ENCODE measurements at regions not wholly inside any gene's neighbourhood (a gene's known extent, or its start where the extent isn't known, plus 50 kb on each side); places are given as distances from the start of the nearest gene placed in this dataset.

GRCh38 chr5:138635708-138636107 is 60.5 kb upstream of the HSPA9 start:
- TF ChIP-seq CTCF (IDR thresholded peaks at IDR 0.05 in 2 of 3, conservative IDR thresholded peaks at IDR 0.05 in 1 of 3; ENCODE audit: control insufficient read depth in 2 of 3, extremely low read depth in 1 of 3, insufficient read depth in 1 of 3, low read depth in 3 of 3, low read length in 3 of 3), result no peak
- TF ChIP-seq, protein P1, sequence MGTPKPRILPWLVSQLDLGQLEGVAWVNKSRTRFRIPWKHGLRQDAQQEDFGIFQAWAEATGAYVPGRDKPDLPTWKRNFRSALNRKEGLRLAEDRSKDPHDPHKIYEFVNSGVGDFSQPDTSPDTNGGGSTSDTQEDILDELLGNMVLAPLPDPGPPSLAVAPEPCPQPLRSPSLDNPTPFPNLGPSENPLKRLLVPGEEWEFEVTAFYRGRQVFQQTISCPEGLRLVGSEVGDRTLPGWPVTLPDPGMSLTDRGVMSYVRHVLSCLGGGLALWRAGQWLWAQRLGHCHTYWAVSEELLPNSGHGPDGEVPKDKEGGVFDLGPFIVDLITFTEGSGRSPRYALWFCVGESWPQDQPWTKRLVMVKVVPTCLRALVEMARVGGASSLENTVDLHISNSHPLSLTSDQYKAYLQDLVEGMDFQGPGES (IDR thresholded peaks at IDR 0.05), result no peak
- TF ChIP-seq MYC (IDR thresholded peaks at IDR 0.05; ENCODE audit: insufficient read depth, insufficient read length, insufficient replicate concordance, low read length, severe bottlenecking), result no peak
- TF ChIP-seq POLR2AphosphoS5 (IDR thresholded peaks at IDR 0.05; ENCODE audit: low read length), result no peak
- no peak for TF ChIP-seq ETV6 (conservative IDR thresholded peaks at IDR 0.05 in 1 of 2, IDR thresholded peaks at IDR 0.05 in 1 of 2; ENCODE audit: borderline replicate concordance in 1 of 2, low read depth in 1 of 2)
- no peak for TF ChIP-seq EGR1 (IDR thresholded peaks at IDR 0.05; ENCODE audit: borderline replicate concordance in 1 of 2, low read depth in 2 of 2, low read length in 2 of 2)
- TF ChIP-seq, protein P2, sequence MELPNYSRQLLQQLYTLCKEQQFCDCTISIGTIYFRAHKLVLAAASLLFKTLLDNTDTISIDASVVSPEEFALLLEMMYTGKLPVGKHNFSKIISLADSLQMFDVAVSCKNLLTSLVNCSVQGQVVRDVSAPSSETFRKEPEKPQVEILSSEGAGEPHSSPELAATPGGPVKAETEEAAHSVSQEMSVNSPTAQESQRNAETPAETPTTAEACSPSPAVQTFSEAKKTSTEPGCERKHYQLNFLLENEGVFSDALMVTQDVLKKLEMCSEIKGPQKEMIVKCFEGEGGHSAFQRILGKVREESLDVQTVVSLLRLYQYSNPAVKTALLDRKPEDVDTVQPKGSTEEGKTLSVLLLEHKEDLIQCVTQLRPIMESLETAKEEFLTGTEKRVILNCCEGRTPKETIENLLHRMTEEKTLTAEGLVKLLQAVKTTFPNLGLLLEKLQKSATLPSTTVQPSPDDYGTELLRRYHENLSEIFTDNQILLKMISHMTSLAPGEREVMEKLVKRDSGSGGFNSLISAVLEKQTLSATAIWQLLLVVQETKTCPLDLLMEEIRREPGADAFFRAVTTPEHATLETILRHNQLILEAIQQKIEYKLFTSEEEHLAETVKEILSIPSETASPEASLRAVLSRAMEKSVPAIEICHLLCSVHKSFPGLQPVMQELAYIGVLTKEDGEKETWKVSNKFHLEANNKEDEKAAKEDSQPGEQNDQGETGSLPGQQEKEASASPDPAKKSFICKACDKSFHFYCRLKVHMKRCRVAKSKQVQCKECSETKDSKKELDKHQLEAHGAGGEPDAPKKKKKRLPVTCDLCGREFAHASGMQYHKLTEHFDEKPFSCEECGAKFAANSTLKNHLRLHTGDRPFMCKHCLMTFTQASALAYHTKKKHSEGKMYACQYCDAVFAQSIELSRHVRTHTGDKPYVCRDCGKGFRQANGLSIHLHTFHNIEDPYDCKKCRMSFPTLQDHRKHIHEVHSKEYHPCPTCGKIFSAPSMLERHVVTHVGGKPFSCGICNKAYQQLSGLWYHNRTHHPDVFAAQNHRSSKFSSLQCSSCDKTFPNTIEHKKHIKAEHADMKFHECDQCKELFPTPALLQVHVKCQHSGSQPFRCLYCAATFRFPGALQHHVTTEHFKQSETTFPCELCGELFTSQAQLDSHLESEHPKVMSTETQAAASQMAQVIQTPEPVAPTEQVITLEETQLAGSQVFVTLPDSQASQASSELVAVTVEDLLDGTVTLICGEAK (IDR thresholded peaks at IDR 0.05; ENCODE audit: borderline replicate concordance), result no peak
- TF ChIP-seq KDM1A (IDR thresholded peaks at IDR 0.05; ENCODE audit: borderline replicate concordance), result no peak
- TF ChIP-seq ZNF24 (IDR thresholded peaks at IDR 0.05), result no peak
- no peak for TF ChIP-seq MYB (IDR thresholded peaks at IDR 0.05; ENCODE audit: borderline replicate concordance, low read depth, low read length)
- TF ChIP-seq HDGF (IDR thresholded peaks at IDR 0.05), result no peak

Measured in GM12878 (cell line).